ACC112 (cell line): ENCODE measurements at regions not wholly inside any gene's neighbourhood (a gene's known extent, or its start where the extent isn't known, plus 50 kb on each side); places are given as distances from the start of the nearest gene placed in this dataset.

ENCODE experiments used
- H2AFZ ChIP-seq: fragments of 200-600 bp; sonication (generic); one replicate; pipeline ENCODE4 v1.6.0; 2017; ENCODE audit warnings: antibody characterized with exemption, low read length; ENCODE audit not compliant: unreplicated experiment
- H3K27ac ChIP-seq: fragments of 200-600 bp; sonication (generic); 2 replicates; pipeline ENCODE4 v1.5.1; 2014; ENCODE audit warnings: low read depth, mild to moderate bottlenecking, antibody characterized with exemption, low read length, moderate library complexity
- H3K27me3 ChIP-seq: fragments of 200-600 bp; sonication (generic); 2 replicates; pipeline ENCODE4 v1.6.1; 2014; ENCODE audit warnings: mild to moderate bottlenecking, antibody characterized with exemption, low read length, moderate library complexity, mixed read lengths; ENCODE audit not compliant: insufficient read depth
- H3K36me3 ChIP-seq: fragments of 200-600 bp; sonication (generic); 2 replicates; pipeline ENCODE4 v1.6.1; 2016; ENCODE audit warnings: mild to moderate bottlenecking, antibody characterized with exemption, low read length, moderate library complexity, mixed read lengths; ENCODE audit not compliant: insufficient read depth
- H3K4me1 ChIP-seq: fragments of 200-600 bp; sonication (generic); one replicate; pipeline ENCODE4 v1.6.1; 2016; ENCODE audit warnings: low read length, mixed read lengths; ENCODE audit not compliant: insufficient read depth, unreplicated experiment, control insufficient read depth
- H3K4me3 ChIP-seq: fragments of 200-600 bp; sonication (generic); 2 replicates; pipeline ENCODE4 v1.5.1; 2014; ENCODE audit warnings: mild to moderate bottlenecking, low read depth, low read length
- H3K79me2 ChIP-seq: fragments of 200-600 bp; sonication (generic); one replicate; pipeline ENCODE4 v1.6.0; 2016; ENCODE audit warnings: low read length; ENCODE audit not compliant: control insufficient read depth, unreplicated experiment, insufficient read depth

- H3K27ac ChIP-seq: no peak overlapping the region
- no peaks in the 10 kb centered on the region for H3K79me2 ChIP-seq
- H3K27me3 ChIP-seq: peaks cover 64% of the 10 kb centered on the region
- H3K4me1 ChIP-seq: no peaks in the 10 kb centered on the region
- no peak overlapping the region for H2AFZ ChIP-seq
- H3K4me3 ChIP-seq: no peak overlapping the region
- no peaks in the 10 kb centered on the region for H3K36me3 ChIP-seq
These were observed 68.2 kb upstream of the ZNF423 start for GRCh38 chr16:49924078-49924477.

DNA sequence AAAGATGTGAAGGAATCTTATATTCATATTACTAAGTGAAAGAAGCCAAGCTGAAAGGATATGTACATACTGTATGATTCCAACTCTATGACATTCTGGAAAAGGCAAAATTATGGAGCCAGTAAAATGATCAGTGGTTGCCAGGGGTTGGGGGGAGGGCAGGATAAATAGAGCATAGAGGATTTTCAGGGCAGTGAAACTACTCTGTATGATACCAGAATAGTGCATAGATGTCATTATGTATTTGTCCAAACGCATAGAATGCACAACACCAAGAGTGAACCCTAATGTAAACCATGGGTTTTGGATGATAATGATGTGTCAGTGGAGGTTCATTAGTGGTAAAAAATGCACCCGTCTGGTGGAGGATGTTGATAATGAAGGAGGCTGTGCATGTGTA is 71.0 kb upstream of the ZNF423 start:
- peaks cover 91% of the 10 kb centered on the region for H3K27me3 ChIP-seq
- no peak overlapping the region for H3K27ac ChIP-seq
- H3K4me1 ChIP-seq: no peaks in the 10 kb centered on the region
- H3K4me3 ChIP-seq: no peak overlapping the region
- H3K79me2 ChIP-seq: no peaks in the 10 kb centered on the region
- no peak overlapping the region for H2AFZ ChIP-seq
- H3K36me3 ChIP-seq: no peaks in the 10 kb centered on the region

- H3K27me3 ChIP-seq: peaks cover 88% of the 10 kb centered on the region
- H3K79me2 ChIP-seq: no peaks in the 10 kb centered on the region
These were observed 72.5 kb upstream of the ZNF423 start for GRCh38 chr16:49928176-49929041.

GRCh38 chr16:49929626-49930025 is 73.7 kb upstream of the ZNF423 start:
- Histone ChIP-seq H3K27me3 (peaks cover 76% of the 10 kb centered on the region), H3K27ac (no peak overlapping the region), H3K4me1 (peaks cover 5% of the 10 kb centered on the region), H2AFZ (no peak overlapping the region), H3K79me2 (no peaks in the 10 kb centered on the region), H3K36me3 (no peaks in the 10 kb centered on the region), H3K4me3 (no peak overlapping the region)

More at GRCh38 chr16:49928176-49929041, 72.5 kb upstream of the ZNF423 start:
- H2AFZ ChIP-seq: no peak overlapping the region
- peaks cover 5% of the 10 kb centered on the region for H3K4me1 ChIP-seq
- H3K27ac ChIP-seq: no peak overlapping the region
- H3K4me3 ChIP-seq: no peak overlapping the region
- no peaks in the 10 kb centered on the region for H3K36me3 ChIP-seq

DNA sequence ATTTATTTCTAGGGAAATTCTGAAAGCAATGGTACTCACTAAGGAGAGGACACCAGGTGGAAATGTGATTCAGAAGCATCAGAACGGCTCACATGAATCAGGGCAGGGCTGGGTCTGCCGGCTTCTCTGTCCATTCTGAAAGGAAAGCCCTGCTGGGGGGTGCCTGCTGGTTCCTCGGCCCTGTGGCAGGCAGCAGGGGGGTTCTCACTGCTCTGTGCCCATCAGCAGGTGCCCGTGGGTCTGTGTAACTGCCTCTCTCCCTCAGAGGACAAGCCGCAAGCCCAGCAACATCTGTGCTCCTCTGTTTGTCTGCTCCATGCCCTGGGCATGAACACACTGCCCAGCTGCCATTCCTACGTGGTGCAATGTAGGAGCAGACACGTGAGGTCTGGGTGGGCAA is 74.9 kb upstream of the ZNF423 start:
- H3K27ac ChIP-seq: no peak overlapping the region
- no peaks in the 10 kb centered on the region for H3K36me3 ChIP-seq
- no peaks in the 10 kb centered on the region for H3K79me2 ChIP-seq
- no peak overlapping the region for H2AFZ ChIP-seq
- H3K4me1 ChIP-seq: peaks cover 5% of the 10 kb centered on the region
- H3K27me3 ChIP-seq: peaks cover 66% of the 10 kb centered on the region
- H3K4me3 ChIP-seq: no peak overlapping the region

- Histone ChIP-seq H3K4me3 (no peak overlapping the region), H3K4me1 (peaks cover 5% of the 10 kb centered on the region), H3K27me3 (peaks cover 62% of the 10 kb centered on the region), H3K27ac (no peak overlapping the region), H3K36me3 (no peaks in the 10 kb centered on the region), H2AFZ (no peak overlapping the region), H3K79me2 (no peaks in the 10 kb centered on the region)
These were observed 75.4 kb upstream of the ZNF423 start for GRCh38 chr16:49931266-49931665.

GRCh38 chr16:49931916-49932315 is 76.0 kb upstream of the ZNF423 start:
- Histone ChIP-seq H3K79me2 (no peaks in the 10 kb centered on the region), H3K4me1 (peaks cover 5% of the 10 kb centered on the region)

DNA sequence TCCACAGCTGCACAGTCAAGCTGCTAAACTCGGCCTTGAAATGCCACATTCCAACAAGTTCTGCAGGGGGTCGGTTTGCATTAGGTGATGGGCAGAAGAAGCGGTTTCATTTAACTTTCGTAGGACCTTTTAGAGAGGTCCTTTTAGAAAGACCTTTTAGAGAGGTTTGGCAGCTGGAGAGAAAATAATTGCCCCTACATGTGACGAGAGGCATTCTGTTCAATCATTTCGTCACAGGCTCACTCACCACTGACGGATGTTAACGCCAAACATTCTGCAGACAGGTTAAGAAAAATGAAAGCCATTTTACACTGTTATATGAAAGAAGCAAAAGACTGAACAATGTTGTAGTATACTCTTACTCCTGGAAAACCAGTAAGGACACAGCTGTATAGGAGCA is 76.5 kb upstream of the ZNF423 start:
- Histone ChIP-seq H3K4me3 (no peak overlapping the region), H3K27me3 (peaks cover 52% of the 10 kb centered on the region), H3K27ac (no peak overlapping the region), H3K79me2 (no peaks in the 10 kb centered on the region), H3K4me1 (peaks cover 5% of the 10 kb centered on the region), H3K36me3 (no peaks in the 10 kb centered on the region), H2AFZ (no peak overlapping the region)

More at GRCh38 chr16:49931916-49932315, 76.0 kb upstream of the ZNF423 start:
- H3K4me3 ChIP-seq: no peak overlapping the region
- H2AFZ ChIP-seq: no peak overlapping the region
- no peaks in the 10 kb centered on the region for H3K36me3 ChIP-seq
- H3K27me3 ChIP-seq: peaks cover 57% of the 10 kb centered on the region
- H3K27ac ChIP-seq: no peak overlapping the region

- Histone ChIP-seq H3K36me3 (no peaks in the 10 kb centered on the region), H2AFZ (no peak overlapping the region), H3K79me2 (no peaks in the 10 kb centered on the region), H3K27ac (no peak overlapping the region), H3K27me3 (peaks cover 46% of the 10 kb centered on the region), H3K4me3 (no peak overlapping the region), H3K4me1 (peaks cover 5% of the 10 kb centered on the region)
These were observed 77.0 kb upstream of the ZNF423 start for GRCh38 chr16:49932946-49933345.

DNA sequence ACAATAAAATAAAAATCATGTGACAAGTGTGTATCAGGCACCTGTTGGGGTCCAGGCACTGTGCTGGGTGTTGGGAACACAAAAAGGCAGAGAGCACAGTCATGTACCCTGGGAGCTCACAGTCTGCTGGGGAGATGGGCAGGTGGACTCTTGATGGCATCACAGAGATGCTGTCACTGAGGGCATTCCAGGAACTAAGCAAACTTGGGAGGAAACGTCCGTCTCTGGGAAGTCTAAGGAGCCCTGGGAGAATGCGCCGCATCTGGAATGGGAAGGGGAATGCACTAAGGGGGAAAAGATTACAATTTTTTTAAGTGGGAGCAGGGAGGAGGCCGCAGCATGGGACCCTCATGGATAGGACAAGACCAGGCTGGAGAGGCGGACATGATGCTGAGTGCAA is 80.9 kb upstream of the ZNF423 start:
- H3K27ac ChIP-seq: no peak overlapping the region
- peaks cover 24% of the 10 kb centered on the region for H3K27me3 ChIP-seq
- peaks cover 5% of the 10 kb centered on the region for H3K4me1 ChIP-seq
- no peaks in the 10 kb centered on the region for H3K79me2 ChIP-seq
- no peak overlapping the region for H2AFZ ChIP-seq
- no peak overlapping the region for H3K4me3 ChIP-seq
- no peaks in the 10 kb centered on the region for H3K36me3 ChIP-seq

GRCh38 chr16:49937886-49938285 is 82.0 kb upstream of the ZNF423 start:
- Histone ChIP-seq H3K4me3 (no peak overlapping the region), H3K4me1 (peaks cover 2% of the 10 kb centered on the region), H3K27me3 (peaks cover 26% of the 10 kb centered on the region), H3K27ac (no peak overlapping the region), H3K79me2 (no peaks in the 10 kb centered on the region), H3K36me3 (no peaks in the 10 kb centered on the region), H2AFZ (no peak overlapping the region)
